Nephron progenitor cell (in vitro differentiated cells): ENCODE measurements at regions not wholly inside any gene's neighbourhood (a gene's known extent, or its start where the extent isn't known, plus 50 kb on each side); places are given as distances from the start of the nearest gene placed in this dataset.

Experiments
- DNase-seq: peaks from one replicate; pipeline ENCODE4 v3.0.0; 2021
- H3K27ac Mint-ChIP-seq: 2 replicates; pipeline ENCODE4 v1.8.0; 2021; ENCODE audit warnings: mild to moderate bottlenecking, moderate library complexity, mixed read lengths
- H3K27me3 Mint-ChIP-seq: 2 replicates; pipeline ENCODE4 v1.8.0; 2021; ENCODE audit warnings: mild to moderate bottlenecking, low read depth, mixed read lengths; ENCODE audit not compliant: poor library complexity
- H3K36me3 Mint-ChIP-seq: 2 replicates; pipeline ENCODE4 v1.8.0; 2021; ENCODE audit warnings: low read depth, mixed read lengths
- H3K4me1 Mint-ChIP-seq: 2 replicates; pipeline ENCODE4 v1.8.0; 2021; ENCODE audit warnings: mixed read lengths
- H3K4me3 Mint-ChIP-seq: 2 replicates; pipeline ENCODE4 v1.8.0; 2021; ENCODE audit warnings: mild to moderate bottlenecking, moderate library complexity, mixed read lengths
- H3K9me3 Mint-ChIP-seq: 2 replicates; pipeline ENCODE4 v1.8.0; 2021; ENCODE audit warnings: mild to moderate bottlenecking, moderate library complexity, mixed read lengths
- CTCF ChIP-seq: fragments of 200-600 bp; sonication (generic); IDR thresholded peaks from 2 replicates; pipeline ENCODE4 v1.5.0; 2021; ENCODE audit warnings: antibody characterized with exemption

- H3K27ac Mint-ChIP-seq, result no peak overlapping the region
- DNase-seq, result no peak
- H3K36me3 Mint-ChIP-seq, result no peaks in the 10 kb centered on the region
- H3K27me3 Mint-ChIP-seq, result no peaks in the 10 kb centered on the region
- no peak for TF ChIP-seq CTCF
- H3K9me3 Mint-ChIP-seq, result no peaks in the 10 kb centered on the region
- no peak overlapping the region for H3K4me3 Mint-ChIP-seq
- peaks cover 8% of the 10 kb centered on the region for H3K4me1 Mint-ChIP-seq
These were observed 588.2 kb downstream of the INHBA start for GRCh38 chr7:41114691-41115090.

GRCh38 chr7:41114131-41114530, 588.8 kb downstream of the INHBA start:
- Mint-ChIP-seq H3K27ac (no peak overlapping the region), H3K4me1 (peaks cover 8% of the 10 kb centered on the region), H3K9me3 (no peaks in the 10 kb centered on the region), H3K36me3 (no peaks in the 10 kb centered on the region), H3K27me3 (no peaks in the 10 kb centered on the region), H3K4me3 (no peak overlapping the region)
- no peak for TF ChIP-seq CTCF
- DNase-seq, result no peak

GRCh38 chr7:41113719-41114118, 589.2 kb downstream of the INHBA start:
- TF ChIP-seq CTCF, result no peak
- H3K4me1 Mint-ChIP-seq, result peaks cover 5% of the 10 kb centered on the region
- H3K27ac Mint-ChIP-seq, result no peak overlapping the region
- H3K9me3 Mint-ChIP-seq, result no peaks in the 10 kb centered on the region
- DNase-seq, result no peak
- H3K4me3 Mint-ChIP-seq, result no peak overlapping the region
- no peaks in the 10 kb centered on the region for H3K27me3 Mint-ChIP-seq
- H3K36me3 Mint-ChIP-seq, result no peaks in the 10 kb centered on the region

- no peaks in the 10 kb centered on the region for H3K27me3 Mint-ChIP-seq
- H3K9me3 Mint-ChIP-seq, result no peaks in the 10 kb centered on the region
- no peak for TF ChIP-seq CTCF
- H3K36me3 Mint-ChIP-seq, result no peaks in the 10 kb centered on the region
- no peak for DNase-seq
- no peak overlapping the region for H3K4me3 Mint-ChIP-seq
- H3K4me1 Mint-ChIP-seq, result no peaks in the 10 kb centered on the region
- no peak overlapping the region for H3K27ac Mint-ChIP-seq
These were observed 592.7 kb downstream of the INHBA start for GRCh38 chr7:41110186-41110585.

DNA sequence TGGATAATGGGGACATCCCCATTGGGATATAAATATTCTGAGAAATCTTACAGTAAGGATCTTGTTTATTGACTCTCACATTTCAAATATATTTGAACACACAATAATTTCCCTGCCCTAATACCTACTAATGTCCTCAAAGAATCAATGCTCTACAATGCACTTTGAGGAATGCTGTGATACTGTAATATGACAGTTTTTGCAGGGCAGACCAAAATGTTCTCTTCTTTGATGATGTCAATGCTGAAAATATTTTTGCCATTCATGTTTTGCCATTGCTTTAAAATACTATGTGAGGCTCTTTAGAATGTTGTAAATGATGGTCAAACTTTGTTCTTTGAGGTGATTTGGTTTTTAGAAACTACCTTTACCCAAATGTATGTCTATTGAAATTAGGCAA, 594.1 kb downstream of the INHBA start:
- no peak for TF ChIP-seq CTCF
- Mint-ChIP-seq H3K36me3 (no peaks in the 10 kb centered on the region), H3K27me3 (no peaks in the 10 kb centered on the region), H3K27ac (no peak overlapping the region), H3K9me3 (no peaks in the 10 kb centered on the region), H3K4me1 (no peaks in the 10 kb centered on the region), H3K4me3 (no peak overlapping the region)
- no peak for DNase-seq

- no peak for DNase-seq
- TF ChIP-seq CTCF, result no peak
- no peak overlapping the region for H3K4me3 Mint-ChIP-seq
- no peaks in the 10 kb centered on the region for H3K27me3 Mint-ChIP-seq
- no peaks in the 10 kb centered on the region for H3K36me3 Mint-ChIP-seq
- H3K9me3 Mint-ChIP-seq, result no peaks in the 10 kb centered on the region
- no peak overlapping the region for H3K27ac Mint-ChIP-seq
- H3K4me1 Mint-ChIP-seq, result no peaks in the 10 kb centered on the region
These were observed 594.9 kb downstream of the INHBA start for GRCh38 chr7:41107938-41108448.
